Right ventricle myocardium superior (tissue), 1 donor: ENCODE measurements at regions not wholly inside any gene's neighbourhood (a gene's known extent, or its start where the extent isn't known, plus 50 kb on each side); places are given as distances from the start of the nearest gene placed in this dataset.

Experiments used
- ATAC-seq: fragments of 200-7000 bp; cut with Tn5 transposase; one replicate; pipeline ENCODE4 v1.9.1; 2020; ENCODE audit warnings: mild to moderate bottlenecking; ENCODE audit not compliant: poor library complexity
- DNase-seq: peaks from one replicate; pipeline ENCODE4 v3.0.0-alpha.2; 2020
- intact Hi-C: fragments of 100-400 bp; cut with DNase I; formaldehyde crosslinking; loops from one replicate; pipeline ENCODE4 v1.11.2; 2022
- donor health status: DM: no; HTN: yes; CAD: no; lungs with severe emphysema.

DNA sequence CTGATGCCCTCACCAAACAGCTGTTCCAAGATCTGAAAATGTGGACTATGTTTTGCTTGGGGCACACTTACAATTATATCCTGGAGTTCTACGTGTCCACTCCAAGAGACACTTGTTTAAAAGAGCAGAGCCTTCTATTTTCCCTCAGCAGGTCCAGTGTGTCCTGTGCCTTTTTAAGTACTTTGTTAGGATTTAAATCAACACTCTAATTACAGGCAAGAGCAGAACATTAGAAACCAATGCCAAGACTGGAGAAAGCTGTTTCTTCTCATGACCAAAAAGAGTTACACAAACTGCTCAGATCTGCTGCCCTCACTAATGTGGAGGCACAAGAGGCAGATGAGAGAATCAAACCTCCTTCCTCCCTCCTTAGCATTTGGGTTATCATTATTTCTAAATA lies 452.9 kb downstream of the LMO4 start:
- intact Hi-C loops, result no loop called here
- DNase-seq (no peak), ATAC-seq (no peak)

DNA sequence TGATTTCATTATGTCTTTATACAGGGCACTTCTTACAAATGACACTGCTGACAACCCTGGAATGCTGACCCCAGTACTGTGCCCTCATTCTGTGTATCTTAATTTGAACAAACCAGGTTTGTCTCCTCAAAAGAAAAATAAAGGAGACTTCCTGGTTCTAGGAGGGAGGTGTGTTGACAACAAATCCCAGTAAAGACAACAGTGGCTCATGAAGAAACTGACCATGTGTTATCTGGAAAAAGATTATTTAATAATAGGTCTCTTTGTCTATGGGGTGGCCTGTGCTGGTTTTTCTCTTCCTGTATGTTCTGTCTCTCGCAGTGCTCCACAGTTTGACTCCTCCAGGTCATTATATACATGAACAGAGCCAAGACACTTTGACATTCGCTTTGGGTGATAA lies 454.6 kb downstream of the LMO4 start:
- intact Hi-C loops, result no loop called here
- ATAC-seq (no peak), DNase-seq (no peak)

DNA sequence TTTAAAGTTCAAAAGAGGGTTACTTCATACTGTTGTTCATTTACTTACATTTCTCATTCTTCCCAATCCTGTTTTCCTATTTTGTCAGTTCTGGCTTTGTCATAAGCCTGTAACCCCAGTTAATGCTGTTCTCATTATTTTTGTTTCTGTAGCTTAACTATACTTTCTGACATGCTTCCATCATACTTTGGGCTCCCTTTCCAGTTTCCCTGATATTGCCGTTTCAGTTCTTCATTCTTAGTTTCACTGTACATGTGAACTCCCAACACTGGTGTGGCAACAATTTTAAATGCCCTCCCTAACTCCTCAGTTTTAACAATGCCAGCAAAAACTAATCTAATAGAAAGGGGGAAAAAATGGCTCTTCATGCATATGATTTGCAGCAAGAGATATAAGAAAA lies 456.7 kb downstream of the LMO4 start:
- intact Hi-C loops, result no loop called here
- ATAC-seq, result no peak
- DNase-seq, result no peak

DNA sequence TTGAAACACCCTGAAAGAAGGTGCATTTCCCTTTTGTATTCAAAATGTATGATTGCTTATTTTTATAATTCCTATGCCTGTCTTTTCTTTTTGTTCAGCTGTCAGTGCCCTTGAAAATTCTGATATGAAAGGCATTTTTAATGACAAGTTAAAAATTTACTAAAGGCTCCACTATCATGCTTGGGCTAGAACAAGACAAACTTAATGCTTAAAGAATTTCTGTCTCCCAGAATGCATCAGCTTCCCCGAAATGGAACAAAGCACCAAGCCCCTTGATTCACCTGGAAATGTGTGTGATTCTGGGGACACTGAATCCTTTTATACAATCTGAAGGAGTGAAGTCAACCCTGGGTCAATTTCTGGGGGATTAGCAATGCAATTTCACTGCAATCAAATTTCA lies 457.5 kb downstream of the LMO4 start:
- no peak for DNase-seq
- no peak for ATAC-seq
- intact Hi-C loops, result no loop called here

DNA sequence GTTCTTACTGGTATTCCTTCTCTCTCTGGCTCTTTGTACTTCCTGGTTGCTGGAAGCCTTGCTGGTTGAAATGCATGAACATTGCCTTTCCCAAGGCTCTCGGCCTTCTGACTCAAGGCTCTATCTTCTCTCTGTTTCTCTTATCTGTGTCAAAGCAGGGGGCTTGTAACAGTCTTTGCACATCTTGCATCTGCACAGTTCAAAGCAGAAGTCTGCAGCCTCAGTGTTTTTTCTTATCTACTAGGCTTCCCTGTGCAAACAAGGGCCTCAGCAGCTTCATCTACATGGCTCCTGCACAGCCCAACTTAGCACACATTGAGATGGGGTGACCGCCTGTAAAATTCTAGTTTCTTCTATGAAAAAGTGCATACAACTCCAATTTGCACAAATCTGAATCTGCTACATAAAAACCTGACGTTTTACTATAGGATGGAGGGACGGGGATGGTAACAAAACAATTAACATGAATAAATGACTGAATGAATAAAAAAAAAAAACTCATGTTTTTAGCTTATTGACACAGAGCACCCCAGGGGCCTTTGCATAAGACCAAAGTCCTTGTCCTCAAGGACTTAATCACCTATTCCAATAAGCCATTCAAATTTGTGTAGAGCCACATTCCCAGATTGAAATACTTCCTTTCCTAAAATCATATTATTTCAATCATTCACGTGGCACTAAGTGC lies 458.3 kb downstream of the LMO4 start:
- no peak for DNase-seq
- ATAC-seq, result no peak
- intact Hi-C loops, result no loop called here

DNA sequence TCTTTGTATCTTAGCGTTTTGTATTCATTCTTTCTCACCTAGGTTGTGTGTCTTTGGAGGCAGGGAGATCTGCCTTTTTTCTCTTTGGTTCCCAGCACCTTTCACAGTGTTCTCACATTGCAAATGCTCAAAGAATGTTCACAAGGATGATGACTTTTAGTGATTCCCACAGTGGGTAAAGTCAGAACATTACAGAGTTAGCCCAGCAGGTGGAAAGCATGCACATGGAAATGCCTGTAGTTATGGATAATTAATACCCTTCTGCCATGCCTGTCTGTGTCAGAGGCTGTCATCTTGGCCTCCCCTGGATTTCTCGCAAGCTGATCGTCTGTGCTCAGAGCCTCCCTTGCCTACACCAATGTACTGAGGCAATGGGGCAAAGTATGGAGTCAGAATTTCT lies 458.9 kb downstream of the LMO4 start:
- intact Hi-C loops, result no loop called here
- no peak for DNase-seq
- ATAC-seq, result no peak

DNA sequence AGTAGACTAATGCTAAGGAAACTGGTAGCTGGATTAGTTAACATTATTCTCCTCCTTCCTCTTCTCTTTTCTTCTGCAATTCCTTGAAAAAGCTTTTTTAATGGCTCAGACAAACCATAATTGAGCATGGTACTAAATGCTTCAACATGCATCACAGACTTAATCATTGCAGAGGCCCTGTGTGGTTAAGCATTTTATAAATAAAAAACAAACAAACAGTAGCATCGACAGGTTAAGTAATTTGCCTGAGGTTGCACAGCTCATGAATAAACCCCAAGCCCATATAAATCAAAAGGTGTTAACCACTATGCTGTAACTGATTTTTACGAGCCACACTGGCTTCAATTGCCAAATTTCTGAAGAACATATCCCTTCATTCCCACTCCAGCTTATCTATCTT lies 462.1 kb downstream of the LMO4 start:
- intact Hi-C loops, result no loop called here
- no peak for DNase-seq
- ATAC-seq, result no peak

DNA sequence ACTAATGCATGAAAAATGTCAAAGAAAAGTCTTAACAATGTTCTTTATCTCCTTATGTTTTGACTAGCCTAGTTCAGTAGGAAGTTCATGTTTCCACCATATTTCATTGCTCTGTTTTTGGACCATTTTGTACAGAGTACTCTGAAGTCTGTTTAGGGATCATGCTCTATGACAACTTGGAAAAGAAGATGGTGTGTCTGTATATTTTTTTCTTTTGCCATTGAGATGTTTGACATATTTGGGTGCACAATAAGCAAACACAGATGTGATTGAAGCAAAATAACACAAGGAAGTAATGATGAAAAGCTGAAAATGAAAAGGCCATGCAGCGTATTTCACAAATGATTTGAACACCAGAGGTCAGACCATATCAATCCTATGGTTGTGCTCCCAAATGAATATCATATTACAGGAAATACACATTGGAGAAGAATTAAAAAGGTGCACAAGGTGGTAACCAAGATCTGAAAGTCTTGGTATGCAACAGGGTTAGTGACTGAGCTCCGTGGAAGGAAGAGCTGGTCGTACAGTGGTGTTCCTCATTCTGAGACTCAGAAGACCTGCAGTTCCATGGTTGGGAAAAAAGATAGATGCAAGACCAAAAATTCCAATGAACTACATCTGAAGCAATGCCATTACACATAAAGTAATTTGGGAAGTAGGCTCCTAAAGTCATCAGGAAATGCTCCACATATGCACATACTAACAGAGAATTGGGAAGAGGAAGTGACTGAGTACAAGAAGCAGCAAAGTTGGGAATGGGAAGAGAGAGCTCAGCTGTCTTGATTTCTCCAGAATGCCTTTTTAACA lies 463.5 kb downstream of the LMO4 start:
- DNase-seq, result no peak
- no peak for ATAC-seq
- intact Hi-C loops, result no loop called here

DNA sequence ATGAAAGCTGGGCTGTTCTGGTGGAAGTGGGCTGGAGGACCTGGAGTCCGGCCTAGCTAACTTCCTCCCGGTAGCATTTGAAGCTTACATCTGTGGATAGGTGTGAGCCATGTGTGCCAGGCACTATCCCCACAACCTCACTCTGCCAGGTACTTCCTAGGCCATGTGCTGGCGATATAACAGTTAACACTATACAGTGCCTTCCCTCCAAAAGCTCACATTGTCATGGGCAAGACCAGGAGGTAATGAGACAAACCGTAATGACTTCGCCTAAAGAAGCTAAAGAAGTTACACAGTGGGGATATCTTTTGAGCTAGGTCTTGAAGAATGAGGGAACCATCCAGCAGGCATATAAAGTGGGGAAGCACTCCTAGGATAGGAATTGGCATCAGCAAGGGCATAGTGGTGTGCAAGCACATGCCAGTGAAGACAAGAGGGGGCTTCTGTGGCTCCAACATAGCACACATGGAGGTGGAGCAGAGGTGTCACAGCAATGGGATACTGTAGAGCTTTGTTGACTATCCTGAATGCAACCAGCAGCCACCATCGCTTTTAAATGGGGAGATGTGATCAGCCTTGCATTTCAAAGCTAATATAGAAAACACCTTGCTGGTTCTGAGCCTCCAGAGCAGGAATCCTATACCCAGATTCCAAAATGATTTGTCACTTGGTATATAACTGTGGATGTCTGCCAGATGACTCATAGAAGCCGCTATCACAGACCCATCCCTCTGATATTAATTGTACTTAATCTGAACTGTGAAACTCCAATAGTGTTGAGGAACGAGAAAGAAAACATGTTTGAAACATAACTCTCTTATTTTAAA lies 466.3 kb downstream of the LMO4 start:
- ATAC-seq, result no peak
- intact Hi-C loops, result no loop called here
- no peak for DNase-seq

DNA sequence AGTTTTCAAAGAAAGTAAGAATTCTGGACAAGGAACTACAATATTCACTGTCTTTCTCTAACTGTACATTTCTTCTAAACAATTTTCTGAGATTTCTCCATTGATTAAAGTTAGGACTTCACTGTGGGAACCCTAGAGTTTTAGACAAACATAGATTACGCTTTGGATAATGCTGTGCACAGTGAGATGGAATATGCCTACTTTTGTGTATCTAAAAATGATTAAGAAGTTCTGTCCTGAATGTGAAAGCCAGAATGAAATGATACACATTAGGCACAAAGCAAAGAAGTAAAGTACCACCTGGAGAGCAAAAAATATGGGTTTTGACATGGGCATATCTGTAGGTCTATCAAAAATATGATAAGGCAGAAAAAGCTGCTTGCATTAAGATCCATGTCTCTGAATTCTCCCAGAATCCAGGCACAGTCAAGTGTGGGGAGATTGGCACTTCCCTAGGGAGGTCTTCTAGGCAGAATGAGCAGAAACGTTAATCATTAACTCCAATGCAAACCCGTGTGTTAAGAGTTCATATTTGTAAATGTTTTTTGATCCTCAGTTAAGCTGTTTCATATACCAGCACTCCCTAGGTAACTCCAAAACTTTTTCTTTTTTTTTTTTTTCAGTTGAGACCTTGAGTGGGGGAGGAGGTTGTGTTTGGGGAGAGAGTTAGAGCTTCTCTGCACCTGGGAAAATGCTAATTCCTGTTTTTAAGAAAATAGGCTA lies 467.1 kb downstream of the LMO4 start:
- intact Hi-C loops, result no loop called here
- DNase-seq, result no peak
- no peak for ATAC-seq

DNA sequence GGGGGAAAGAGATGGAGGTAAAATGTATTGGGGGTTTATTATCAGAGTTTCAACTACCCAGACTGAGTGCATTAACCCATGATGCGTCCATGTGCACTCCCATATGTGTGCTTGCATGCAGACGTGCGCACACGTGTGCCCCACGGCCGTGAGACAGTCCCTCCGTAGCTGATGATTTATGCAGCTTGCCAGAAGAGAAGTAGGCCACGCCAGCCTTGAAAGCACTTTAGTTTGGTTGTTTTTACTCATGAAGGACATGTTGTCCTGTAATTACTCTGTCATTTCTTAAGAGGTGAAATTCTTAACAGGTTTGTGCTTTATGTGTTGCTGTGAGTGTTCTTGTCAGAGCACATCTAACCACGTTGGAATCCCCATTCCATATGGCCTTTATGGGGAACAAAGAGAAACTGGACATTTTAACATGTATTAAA lies 467.8 kb downstream of the LMO4 start:
- intact Hi-C loops, result no loop called here
- no peak for DNase-seq
- no peak for ATAC-seq

DNA sequence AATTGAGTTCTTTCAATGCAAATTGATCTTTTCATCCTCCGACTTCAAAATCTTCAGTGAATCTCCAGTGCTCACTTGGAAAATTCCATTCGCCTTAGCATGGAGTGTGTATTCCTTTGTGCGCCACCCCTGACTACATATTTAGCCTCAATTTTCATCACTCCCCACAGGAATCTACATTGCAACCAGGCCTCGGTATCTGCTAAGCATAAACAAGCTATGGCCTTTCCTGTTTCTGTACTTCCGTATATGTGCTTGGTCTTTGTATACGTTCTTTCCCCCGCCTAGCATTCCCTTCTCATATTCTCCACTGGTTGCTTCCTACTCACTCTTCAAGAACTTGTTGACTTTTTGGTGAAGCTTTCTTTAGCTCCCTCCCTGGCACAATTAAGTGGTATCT lies 470.8 kb downstream of the LMO4 start:
- no peak for ATAC-seq
- DNase-seq, result no peak
- intact Hi-C loops, result no loop called here

DNA sequence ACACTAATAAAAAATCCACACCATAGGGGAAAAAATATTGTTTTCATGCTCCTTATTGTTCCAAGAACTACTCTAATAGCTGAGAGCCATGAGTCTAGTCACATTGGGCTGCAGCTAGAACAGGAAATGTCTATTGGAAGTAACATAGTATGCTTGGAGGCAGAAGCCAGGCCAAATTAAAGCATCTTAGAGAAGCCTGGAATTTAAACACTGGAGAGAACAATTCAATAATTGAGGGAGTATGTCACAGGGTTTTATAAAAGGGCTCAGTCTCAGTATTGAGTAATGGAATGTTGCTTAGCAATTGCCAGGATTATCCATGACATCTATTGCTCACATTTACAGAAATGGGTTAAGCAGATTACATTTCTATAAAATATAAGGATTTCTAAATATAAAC lies 471.3 kb downstream of the LMO4 start:
- ATAC-seq, result no peak
- intact Hi-C loops, result no loop called here
- no peak for DNase-seq

DNA sequence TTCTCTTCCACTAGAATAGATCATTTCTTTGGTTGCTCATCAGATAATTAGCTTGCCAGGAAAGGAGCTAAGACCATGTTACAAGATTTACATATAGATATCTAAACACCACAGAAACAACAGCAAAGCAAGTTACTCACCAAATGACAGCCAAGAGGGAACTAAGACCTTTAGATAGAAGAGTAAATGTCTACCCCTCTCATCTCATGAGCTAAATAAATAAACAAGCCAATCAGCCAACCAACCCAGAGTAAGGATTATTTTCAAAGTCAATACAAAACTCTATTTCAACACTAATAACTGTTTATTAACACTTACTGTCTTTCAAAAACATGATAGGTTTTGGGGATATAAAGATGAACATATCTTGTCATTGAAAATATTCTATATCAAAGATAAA lies 474.7 kb downstream of the LMO4 start:
- ATAC-seq, result no peak
- intact Hi-C loops, result no loop called here
- DNase-seq, result no peak

DNA sequence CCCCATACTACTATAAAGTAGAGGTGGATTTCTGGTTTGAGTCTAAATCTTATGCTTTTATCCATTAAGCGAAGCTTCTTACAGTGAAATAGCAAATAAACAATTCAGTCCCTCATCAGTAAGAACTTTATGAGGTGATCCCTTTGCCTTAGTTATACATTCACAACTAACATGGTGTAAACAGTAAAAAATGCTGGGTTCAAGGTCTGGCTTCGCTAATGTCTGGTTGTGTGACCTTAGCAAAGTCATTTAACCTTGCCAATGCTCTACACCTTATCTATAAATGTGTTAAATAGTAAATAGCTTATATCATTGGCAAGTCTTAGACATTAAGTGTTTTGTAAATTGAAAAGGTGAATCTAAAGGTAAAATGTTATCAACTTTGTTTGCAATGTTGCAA lies 475.4 kb downstream of the LMO4 start:
- ATAC-seq, result no peak

DNA sequence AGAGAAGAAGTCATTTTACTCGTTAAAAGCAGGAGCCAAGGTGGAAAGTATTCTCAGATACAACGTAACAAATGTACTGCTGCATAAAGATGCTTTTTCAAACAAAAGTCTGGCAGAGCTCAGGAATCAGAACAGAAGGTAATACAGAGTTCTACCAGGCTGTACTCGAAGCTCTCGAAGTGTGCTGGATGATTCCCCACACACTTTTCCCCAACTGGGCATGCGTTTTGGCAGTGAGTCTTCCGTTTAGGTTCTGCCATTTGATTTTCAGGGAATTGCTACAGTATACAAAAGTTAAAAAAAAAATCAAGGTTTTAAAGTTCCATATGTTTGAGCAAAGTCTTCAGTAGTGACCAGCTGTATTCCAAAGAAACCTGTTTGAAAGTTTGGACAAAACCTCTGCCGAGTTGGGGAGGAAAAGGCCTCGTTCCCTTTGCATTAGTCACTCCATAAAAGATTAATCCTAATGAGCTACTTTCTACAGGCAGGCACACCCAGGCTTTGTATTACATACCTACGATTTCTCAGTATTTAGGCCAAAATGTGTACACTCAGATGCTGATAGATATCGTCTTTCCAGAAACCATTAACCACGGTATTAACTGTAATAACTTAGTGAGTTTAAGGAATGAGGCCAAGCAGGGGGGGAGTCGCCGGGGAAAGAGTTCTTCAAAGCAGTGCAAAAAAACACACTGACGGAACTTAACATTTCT lies 477.1 kb downstream of the LMO4 start:
- intact Hi-C loops, result no loop called here
- ATAC-seq, result no peak
- no peak for DNase-seq

More for the DNA sequence above, 475.4 kb downstream of the LMO4 start:
- intact Hi-C loops, result no loop called here
- no peak for DNase-seq

DNA sequence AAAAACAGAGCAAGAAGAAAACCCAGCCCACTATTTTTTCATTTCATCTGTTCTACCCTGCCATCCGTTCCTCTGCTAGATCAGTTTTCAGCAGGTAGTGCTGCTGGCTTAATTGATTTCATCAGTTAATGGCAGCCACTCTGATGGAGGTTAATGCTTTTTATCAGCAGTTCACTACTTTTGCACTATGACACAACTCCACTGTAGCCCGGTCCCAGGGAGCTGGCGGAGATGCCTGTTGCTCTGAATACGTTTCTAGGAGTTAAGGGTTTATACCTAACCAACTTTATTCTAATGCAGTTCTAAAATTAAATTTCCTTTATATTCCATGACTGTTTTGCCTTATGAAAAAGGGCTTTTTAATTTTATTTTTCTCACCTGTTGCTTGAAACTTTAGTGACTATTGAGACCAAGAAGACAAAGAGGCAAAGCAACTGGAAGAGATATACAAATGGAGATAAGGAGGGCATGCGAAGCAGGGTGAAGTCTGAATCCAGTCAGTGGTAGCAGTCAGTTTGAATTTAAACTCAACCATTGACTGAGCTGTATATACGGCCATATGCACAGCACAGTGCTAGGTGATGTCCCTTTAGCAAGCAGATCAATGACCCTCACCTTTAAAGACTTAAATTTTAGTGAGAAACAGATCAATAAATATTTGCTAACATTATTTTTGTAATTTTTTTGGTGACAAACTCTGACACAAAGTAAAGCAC lies 477.9 kb downstream of the LMO4 start:
- intact Hi-C loops, result no loop called here
- ATAC-seq, result no peak

DNA sequence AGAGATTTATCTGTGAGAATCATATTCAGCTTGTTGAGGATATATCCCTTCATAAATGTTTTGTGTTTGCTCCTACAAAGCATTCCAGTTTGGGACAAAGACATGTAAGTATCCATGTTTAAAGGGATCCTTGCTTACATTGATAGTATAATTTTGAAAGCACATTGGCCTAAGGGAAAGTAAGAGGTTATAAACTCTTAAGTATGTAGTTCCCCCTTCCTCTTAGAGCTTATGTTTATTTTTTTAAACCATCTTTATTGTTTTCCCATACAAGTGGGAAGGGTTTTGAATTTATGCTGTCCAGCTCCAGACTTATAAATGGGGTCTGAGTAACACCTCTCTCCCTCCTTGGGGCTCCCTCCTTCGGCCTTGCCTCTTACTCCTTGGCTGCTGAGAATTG lies 481.5 kb downstream of the LMO4 start:
- intact Hi-C loops, result no loop called here
- ATAC-seq (no peak), DNase-seq (no peak)

More for the DNA sequence above, 477.9 kb downstream of the LMO4 start:
- DNase-seq, result no peak
